Esophagus muscularis mucosa (tissue), 4 donors: ENCODE measurements at regions not wholly inside any gene's neighbourhood (a gene's known extent, or its start where the extent isn't known, plus 50 kb on each side); places are given as distances from the start of the nearest gene placed in this dataset.

Source experiments
- DNase-seq: peaks from one replicate; pipeline ENCODE4 v3.0.0-alpha.2; 2017; ENCODE audit errors: extremely low spot score
- H3K27ac ChIP-seq, 4 donors: fragments of 200-600 bp; sonication (generic); replicated peaks in 1 of 4; 1 replicate in 3 of 4; 2 replicates in 1 of 4; pipeline ENCODE4 v1.5.1; 2016 to 2019; ENCODE audit warnings: mild to moderate bottlenecking in 1 of 4
- H3K27me3 ChIP-seq, 4 donors: fragments of 200-600 bp; sonication (generic); one replicate each; pipeline versions ENCODE4 v1.5.1 to v1.6.0; 2016 to 2019
- H3K36me3 ChIP-seq, 4 donors: fragments of 200-600 bp; sonication (generic); one replicate each; pipeline ENCODE4 v1.5.1; 2016 to 2019
- H3K4me1 ChIP-seq, 4 donors: fragments of 200-600 bp; sonication (generic); one replicate each; pipeline ENCODE4 v1.5.1; 2016 to 2019
- H3K4me3 ChIP-seq, 4 donors: fragments of 200-600 bp; sonication (generic); 1 replicate in 2 of 4; 2 replicates in 2 of 4; pipeline ENCODE4 v1.5.1; 2016 to 2019; ENCODE audit warnings: mild to moderate bottlenecking in 4 of 4, moderate library complexity in 1 of 4
- H3K9me3 ChIP-seq, 4 donors: fragments of 200-600 bp; sonication (generic); 1 replicate in 3 of 4; 2 replicates in 1 of 4; pipeline ENCODE4 v1.5.1; 2016 to 2019
- CTCF ChIP-seq, 3 experiments: fragments of 200-600 bp in 2 of 3; fragments of 450-650 bp in 1 of 3; sonication (generic) in 2 of 3; IDR thresholded peaks; one replicate each; pipeline ENCODE4 v1.5.1; 2017 to 2019; ENCODE audit warnings: antibody characterized with exemption in 3 of 3, mild to moderate bottlenecking in 2 of 3, moderate library complexity in 1 of 3
- EP300 ChIP-seq: sonication (generic); formaldehyde crosslinking; IDR thresholded peaks from one replicate; pipeline ENCODE4 v1.6.1; 2017; ENCODE audit warnings: antibody characterized with exemption
- POLR2A ChIP-seq: fragments of 450-650 bp; IDR thresholded peaks from one replicate; pipeline ENCODE4 v1.6.1; 2017; ENCODE audit warnings: antibody characterized with exemption, moderate library complexity, mild to moderate bottlenecking, low read depth
- POLR2AphosphoS5 ChIP-seq, 2 donors: sonication (generic); formaldehyde crosslinking; IDR thresholded peaks; one replicate each; pipeline ENCODE4 v1.6.1; 2017; ENCODE audit warnings: antibody characterized with exemption in 2 of 2
- WGBS: methylation state at CpG from one replicate; pipeline ENCODE4 v1.1.5; 2018; 5-methylcytosine and 5-hydroxymethylcytosine counted together
- intact Hi-C: fragments of 100-400 bp; cut with DNase I; formaldehyde crosslinking; loops from one replicate; pipeline ENCODE4 v1.15.1; 2023

GRCh38 chr18:10057401-10057893, 143.6 kb downstream of the VAPA start:
- 84% methylated on average over 3 of the region's 3 CpGs for WGBS
- H3K4me1 ChIP-seq: peaks cover 53 to 77% (median 70%) of the 10 kb centered on the region in 4 donors
- peak overlapping the region; percentile 33 to 71 (median 54) for H3K27ac ChIP-seq

GRCh38 chr18:10057894-10058791, 144.3 kb downstream of the VAPA start:
- TF ChIP-seq EP300: no peak
- no peak for TF ChIP-seq POLR2A
- TF ChIP-seq POLR2AphosphoS5 (IDR thresholded peaks at IDR 0.05): no peak
- no peak for TF ChIP-seq CTCF (IDR thresholded peaks at IDR 0.05)
- 56% methylated on average over 5 of the region's 5 CpGs for WGBS
- peaks cover 54 to 72% (median 66%) of the 10 kb centered on the region in 4 donors for H3K4me1 ChIP-seq

More at GRCh38 chr18:10057401-10057893, 143.6 kb downstream of the VAPA start:
- TF ChIP-seq EP300: no peak
- no peak for TF ChIP-seq POLR2A
- no peak for TF ChIP-seq CTCF (IDR thresholded peaks at IDR 0.05)
- no peak for TF ChIP-seq POLR2AphosphoS5 (IDR thresholded peaks at IDR 0.05)
- Histone ChIP-seq H3K27me3 (no peaks in the 10 kb centered on the region), H3K36me3 (no peaks in the 10 kb centered on the region), H3K4me3 (no peak overlapping the region), H3K9me3 (no peaks in the 10 kb centered on the region)
- intact Hi-C loops: no loop called here
- DNase-seq: no peak

GRCh38 chr18:10059610-10060468, 146.0 kb downstream of the VAPA start:
- Histone ChIP-seq H3K4me1 (peaks cover 54 to 68% (median 63%) of the 10 kb centered on the region in 4 donors), H3K27me3 (no peaks in the 10 kb centered on the region), H3K9me3 (no peaks in the 10 kb centered on the region), H3K36me3 (no peaks in the 10 kb centered on the region), H3K4me3 (peak overlapping the region; percentile 12 to 34 (median 19)), H3K27ac (peak overlapping the region in 3 of 4 donors; percentile 15 to 71 (median 33))
- no peak for DNase-seq
- intact Hi-C loops: no loop called here
- 32% methylated on average over 22 of the region's 22 CpGs for WGBS
- TF ChIP-seq POLR2A (no peak), POLR2AphosphoS5 (IDR thresholded peaks at IDR 0.05) (no peak), EP300 (no peak), CTCF (IDR thresholded peaks at IDR 0.05) (no peak)

More at GRCh38 chr18:10057894-10058791, 144.3 kb downstream of the VAPA start:
- H3K36me3 ChIP-seq: no peaks in the 10 kb centered on the region
- intact Hi-C loops: no loop called here
- H3K4me3 ChIP-seq: no peak overlapping the region
- H3K27me3 ChIP-seq: no peaks in the 10 kb centered on the region
- no peaks in the 10 kb centered on the region for H3K9me3 ChIP-seq
- peak overlapping the region; percentile 33 to 71 (median 54) for H3K27ac ChIP-seq
- no peak for DNase-seq

- Histone ChIP-seq H3K36me3 (no peaks in the 10 kb centered on the region), H3K27ac (peak overlapping the region in 1 of 4 donors; percentile 11), H3K9me3 (no peaks in the 10 kb centered on the region), H3K27me3 (no peaks in the 10 kb centered on the region), H3K4me3 (no peak overlapping the region), H3K4me1 (peaks cover 51 to 63% (median 61%) of the 10 kb centered on the region in 4 donors)
- 96% methylated on average over 6 of the region's 6 CpGs for WGBS
- TF ChIP-seq CTCF (IDR thresholded peaks at IDR 0.05): no peak
- TF ChIP-seq POLR2AphosphoS5 (IDR thresholded peaks at IDR 0.05): no peak
- TF ChIP-seq POLR2A: no peak
- TF ChIP-seq EP300: no peak
- intact Hi-C loops: no loop called here
- DNase-seq: no peak
Observed at GRCh38 chr18:10060469-10060782, 146.6 kb downstream of the VAPA start.
